GM18505 (cell line): ENCODE measurements at regions not wholly inside any gene's neighbourhood (a gene's known extent, or its start where the extent isn't known, plus 50 kb on each side); places are given as distances from the start of the nearest gene placed in this dataset.

ENCODE experiments used
- ATAC-seq: cut with Tn5 transposase; IDR thresholded peaks from one replicate; pipeline ENCODE4 v1.9.1; 2021; ENCODE audit not compliant: unreplicated experiment
- POLR2A ChIP-seq: IDR thresholded peaks from 4 replicates; pipeline ENCODE4 v1.6.1; 2011; ENCODE audit warnings: borderline replicate concordance; ENCODE audit not compliant: insufficient read depth, insufficient read length; ENCODE audit errors: extremely low read depth

- TF ChIP-seq POLR2A, result no peak
- no peak for ATAC-seq
Measured at GRCh38 chr15:46786590-46787285, 930.6 kb upstream of the SEMA6D start.

GRCh38 chr15:46795685-46796084, 921.6 kb upstream of the SEMA6D start:
- ATAC-seq, result no peak
- TF ChIP-seq POLR2A, result no peak

- no peak for ATAC-seq
- no peak for TF ChIP-seq POLR2A
Measured at GRCh38 chr15:46808834-46809233, 908.5 kb upstream of the SEMA6D start.

GRCh38 chr15:46815240-46815639, 902.1 kb upstream of the SEMA6D start:
- no peak for TF ChIP-seq POLR2A
- no peak for ATAC-seq

GRCh38 chr15:46815765-46816164, 901.5 kb upstream of the SEMA6D start:
- no peak for TF ChIP-seq POLR2A
- ATAC-seq, result no peak

- no peak for ATAC-seq
- TF ChIP-seq POLR2A, result no peak
Measured at GRCh38 chr15:46848704-46849103, 868.6 kb upstream of the SEMA6D start.

DNA sequence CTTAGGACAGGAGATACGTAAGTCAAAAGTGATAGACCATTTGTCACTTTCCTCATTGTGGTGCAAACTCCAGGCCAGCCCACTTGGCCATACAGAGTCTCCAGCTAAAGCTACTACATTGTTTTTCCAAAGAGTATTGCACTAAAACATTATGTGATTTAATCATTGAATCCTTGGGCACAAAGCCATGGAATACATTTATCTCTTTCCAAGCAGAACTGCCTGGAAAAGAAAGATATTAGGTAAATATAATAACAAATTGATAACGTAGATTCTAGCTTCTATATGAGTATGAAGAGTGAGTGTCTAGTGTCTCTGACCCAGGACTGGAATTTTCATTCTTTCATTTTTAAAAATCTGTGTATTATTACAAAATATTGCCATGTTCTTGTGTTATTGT, 863.7 kb upstream of the SEMA6D start:
- no peak for TF ChIP-seq POLR2A
- no peak for ATAC-seq

GRCh38 chr15:46854564-46854963, 862.7 kb upstream of the SEMA6D start:
- TF ChIP-seq POLR2A, result no peak
- ATAC-seq, result no peak

DNA sequence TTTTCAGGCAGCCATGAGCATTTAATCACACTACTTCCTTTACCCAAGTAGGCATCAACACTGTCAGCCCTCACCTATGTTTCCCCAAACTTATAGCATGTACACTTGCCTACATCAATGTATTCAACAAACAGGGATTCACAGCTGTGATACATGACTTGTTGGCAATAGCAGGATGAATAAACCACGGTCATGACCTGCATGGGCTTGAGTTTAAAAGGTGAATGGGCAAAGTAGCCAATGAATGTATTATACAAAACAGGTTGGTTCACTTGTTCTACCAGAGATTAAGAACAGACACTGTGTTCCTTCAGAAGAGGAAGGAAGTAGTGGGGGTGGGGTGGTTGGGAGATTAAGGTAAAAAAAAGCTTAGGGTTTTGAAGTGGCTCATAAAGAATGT, 861.9 kb upstream of the SEMA6D start:
- TF ChIP-seq POLR2A, result no peak

GRCh38 chr15:46856839-46857502, 860.3 kb upstream of the SEMA6D start:
- TF ChIP-seq POLR2A, result no peak

More for the DNA sequence above, 861.9 kb upstream of the SEMA6D start:
- ATAC-seq, result no peak

GRCh38 chr15:46858150-46858549, 859.2 kb upstream of the SEMA6D start:
- ATAC-seq, result no peak
- TF ChIP-seq POLR2A, result no peak

More at GRCh38 chr15:46856839-46857502, 860.3 kb upstream of the SEMA6D start:
- ATAC-seq, result no peak

- no peak for ATAC-seq
Measured at GRCh38 chr15:46861796-46862195, 855.5 kb upstream of the SEMA6D start.

DNA sequence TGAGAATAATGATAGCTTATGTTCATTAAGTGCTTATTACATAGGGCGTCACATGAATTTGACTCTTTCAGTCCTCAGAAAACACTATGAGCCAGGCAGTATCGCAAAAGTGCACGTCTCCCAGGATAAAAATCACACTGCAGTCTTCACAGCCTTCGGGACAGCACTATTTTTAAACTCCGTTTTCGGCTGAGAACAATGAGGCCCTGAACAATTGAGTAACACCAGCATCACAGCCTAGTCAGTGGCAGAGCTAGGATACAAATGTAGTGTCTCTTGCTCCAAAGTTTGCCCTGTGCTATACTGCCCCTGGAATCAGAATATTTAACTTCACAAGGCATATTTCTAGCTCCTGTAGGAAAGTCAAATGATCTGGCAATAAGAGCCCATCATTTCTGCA, 852.1 kb upstream of the SEMA6D start:
- no peak for ATAC-seq
- TF ChIP-seq POLR2A, result no peak

More at GRCh38 chr15:46861796-46862195, 855.5 kb upstream of the SEMA6D start:
- no peak for TF ChIP-seq POLR2A

GRCh38 chr15:46872286-46872980, 844.9 kb upstream of the SEMA6D start:
- no peak for ATAC-seq

DNA sequence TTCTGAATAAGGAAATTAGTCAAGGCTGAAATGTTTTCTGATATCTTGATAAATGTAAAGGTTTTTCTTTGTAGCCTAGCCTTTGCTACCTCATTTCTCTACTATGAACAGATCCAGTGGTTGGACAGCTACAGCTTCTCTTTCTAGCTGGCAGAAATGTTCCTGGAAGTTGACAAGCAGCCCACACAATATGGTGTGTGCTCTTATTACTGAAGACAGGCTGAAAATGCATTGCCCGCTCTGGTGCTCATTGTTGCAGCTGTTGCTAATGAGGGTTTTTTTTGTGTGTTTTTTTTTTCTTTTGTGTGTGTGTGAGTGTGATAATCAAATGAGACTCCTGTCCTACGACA, 844.3 kb upstream of the SEMA6D start:
- ATAC-seq, result no peak

More at GRCh38 chr15:46872286-46872980, 844.9 kb upstream of the SEMA6D start:
- TF ChIP-seq POLR2A, result no peak

More for the DNA sequence above, 844.3 kb upstream of the SEMA6D start:
- TF ChIP-seq POLR2A, result no peak
